ENCODE measurements at regions not wholly inside any gene's neighbourhood (a gene's known extent, or its start where the extent isn't known, plus 50 kb on each side); places are given as distances from the start of the nearest gene placed in this dataset.

DNA sequence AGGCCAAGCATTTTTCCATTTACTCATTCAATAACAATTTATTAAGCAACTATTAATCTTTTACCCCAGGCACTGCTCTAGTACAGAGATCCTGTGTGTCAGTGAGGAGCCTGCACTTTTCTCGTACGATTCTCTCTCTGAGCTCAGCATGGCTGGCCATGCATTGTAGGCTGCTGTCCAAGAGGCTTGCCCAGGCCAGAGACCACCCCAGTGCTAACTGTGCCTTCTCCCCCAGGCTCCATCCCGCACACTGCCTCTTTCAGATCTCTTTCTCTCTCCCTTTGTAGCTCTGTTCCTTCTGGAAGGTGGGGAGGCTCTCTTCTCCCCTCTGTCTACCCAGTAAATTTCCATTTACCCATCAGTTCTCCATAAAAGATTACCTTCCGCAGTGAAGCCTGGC, 101.0 kb upstream of the IKZF1 start:
- TF ChIP-seq POLR2A (IDR thresholded peaks at IDR 0.05): no peak
- TF ChIP-seq, protein P1, sequence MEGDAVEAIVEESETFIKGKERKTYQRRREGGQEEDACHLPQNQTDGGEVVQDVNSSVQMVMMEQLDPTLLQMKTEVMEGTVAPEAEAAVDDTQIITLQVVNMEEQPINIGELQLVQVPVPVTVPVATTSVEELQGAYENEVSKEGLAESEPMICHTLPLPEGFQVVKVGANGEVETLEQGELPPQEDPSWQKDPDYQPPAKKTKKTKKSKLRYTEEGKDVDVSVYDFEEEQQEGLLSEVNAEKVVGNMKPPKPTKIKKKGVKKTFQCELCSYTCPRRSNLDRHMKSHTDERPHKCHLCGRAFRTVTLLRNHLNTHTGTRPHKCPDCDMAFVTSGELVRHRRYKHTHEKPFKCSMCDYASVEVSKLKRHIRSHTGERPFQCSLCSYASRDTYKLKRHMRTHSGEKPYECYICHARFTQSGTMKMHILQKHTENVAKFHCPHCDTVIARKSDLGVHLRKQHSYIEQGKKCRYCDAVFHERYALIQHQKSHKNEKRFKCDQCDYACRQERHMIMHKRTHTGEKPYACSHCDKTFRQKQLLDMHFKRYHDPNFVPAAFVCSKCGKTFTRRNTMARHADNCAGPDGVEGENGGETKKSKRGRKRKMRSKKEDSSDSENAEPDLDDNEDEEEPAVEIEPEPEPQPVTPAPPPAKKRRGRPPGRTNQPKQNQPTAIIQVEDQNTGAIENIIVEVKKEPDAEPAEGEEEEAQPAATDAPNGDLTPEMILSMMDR (IDR thresholded peaks at IDR 0.05 in 4 of 5, conservative IDR thresholded peaks at IDR 0.05 in 1 of 5): no peak
